ENCODE measurements at regions not wholly inside any gene's neighbourhood (a gene's known extent, or its start where the extent isn't known, plus 50 kb on each side); places are given as distances from the start of the nearest gene placed in this dataset.

DNA sequence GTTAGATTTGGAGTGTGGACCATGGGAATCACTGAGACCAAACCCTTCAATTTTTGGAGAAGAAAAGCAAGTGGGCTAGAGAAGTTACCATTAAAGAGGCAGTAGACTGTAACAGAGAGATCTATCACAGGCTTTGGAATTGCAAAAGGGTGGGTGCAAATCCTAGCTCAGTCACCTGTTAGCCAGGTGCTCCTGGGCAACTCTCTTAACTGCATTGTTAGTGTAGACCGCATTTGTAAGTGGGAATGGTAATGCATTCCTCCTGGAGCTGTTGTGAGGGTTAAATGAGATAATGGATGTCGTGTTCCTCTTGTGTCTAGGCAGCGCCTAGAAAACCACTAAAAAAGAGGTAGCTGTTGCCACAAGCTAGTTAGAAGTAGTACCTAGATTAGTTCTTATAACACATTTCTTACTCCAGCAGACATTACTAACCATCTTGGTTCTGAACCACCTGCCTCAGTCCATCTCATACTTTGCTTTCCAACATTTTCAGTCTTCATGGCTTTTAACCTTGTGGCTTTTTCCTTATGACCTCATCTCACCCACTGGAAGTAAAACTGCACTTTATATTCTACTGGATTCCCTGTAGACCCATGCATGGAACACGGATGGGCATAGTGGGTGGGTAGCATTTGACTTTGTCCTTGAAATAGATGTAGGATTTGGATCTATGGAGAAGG is 153.0 kb downstream of the HIPK3 start:
- TF ChIP-seq, protein P1, sequence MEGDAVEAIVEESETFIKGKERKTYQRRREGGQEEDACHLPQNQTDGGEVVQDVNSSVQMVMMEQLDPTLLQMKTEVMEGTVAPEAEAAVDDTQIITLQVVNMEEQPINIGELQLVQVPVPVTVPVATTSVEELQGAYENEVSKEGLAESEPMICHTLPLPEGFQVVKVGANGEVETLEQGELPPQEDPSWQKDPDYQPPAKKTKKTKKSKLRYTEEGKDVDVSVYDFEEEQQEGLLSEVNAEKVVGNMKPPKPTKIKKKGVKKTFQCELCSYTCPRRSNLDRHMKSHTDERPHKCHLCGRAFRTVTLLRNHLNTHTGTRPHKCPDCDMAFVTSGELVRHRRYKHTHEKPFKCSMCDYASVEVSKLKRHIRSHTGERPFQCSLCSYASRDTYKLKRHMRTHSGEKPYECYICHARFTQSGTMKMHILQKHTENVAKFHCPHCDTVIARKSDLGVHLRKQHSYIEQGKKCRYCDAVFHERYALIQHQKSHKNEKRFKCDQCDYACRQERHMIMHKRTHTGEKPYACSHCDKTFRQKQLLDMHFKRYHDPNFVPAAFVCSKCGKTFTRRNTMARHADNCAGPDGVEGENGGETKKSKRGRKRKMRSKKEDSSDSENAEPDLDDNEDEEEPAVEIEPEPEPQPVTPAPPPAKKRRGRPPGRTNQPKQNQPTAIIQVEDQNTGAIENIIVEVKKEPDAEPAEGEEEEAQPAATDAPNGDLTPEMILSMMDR (IDR thresholded peaks at IDR 0.05; ENCODE audit: poor library complexity) = no peak
- no peak for TF ChIP-seq EZH2 (IDR thresholded peaks at IDR 0.05; ENCODE audit: borderline replicate concordance)

All from hepatocyte (in vitro differentiated cells).